HG03159 (cell line): ENCODE measurements at regions not wholly inside any gene's neighbourhood (a gene's known extent, or its start where the extent isn't known, plus 50 kb on each side); places are given as distances from the start of the nearest gene placed in this dataset.
"Not testable (repeated sequence)": the region's sequence is repeated elsewhere in the genome, so short reads cannot be mapped to it uniquely, and the experiment has no call there.

Experiments used
- ATAC-seq: cut with Tn5 transposase; IDR thresholded peaks from one replicate; pipeline ENCODE4 v1.9.1; 2021; ENCODE audit warnings: mild to moderate bottlenecking, moderate library complexity; ENCODE audit not compliant: unreplicated experiment

DNA sequence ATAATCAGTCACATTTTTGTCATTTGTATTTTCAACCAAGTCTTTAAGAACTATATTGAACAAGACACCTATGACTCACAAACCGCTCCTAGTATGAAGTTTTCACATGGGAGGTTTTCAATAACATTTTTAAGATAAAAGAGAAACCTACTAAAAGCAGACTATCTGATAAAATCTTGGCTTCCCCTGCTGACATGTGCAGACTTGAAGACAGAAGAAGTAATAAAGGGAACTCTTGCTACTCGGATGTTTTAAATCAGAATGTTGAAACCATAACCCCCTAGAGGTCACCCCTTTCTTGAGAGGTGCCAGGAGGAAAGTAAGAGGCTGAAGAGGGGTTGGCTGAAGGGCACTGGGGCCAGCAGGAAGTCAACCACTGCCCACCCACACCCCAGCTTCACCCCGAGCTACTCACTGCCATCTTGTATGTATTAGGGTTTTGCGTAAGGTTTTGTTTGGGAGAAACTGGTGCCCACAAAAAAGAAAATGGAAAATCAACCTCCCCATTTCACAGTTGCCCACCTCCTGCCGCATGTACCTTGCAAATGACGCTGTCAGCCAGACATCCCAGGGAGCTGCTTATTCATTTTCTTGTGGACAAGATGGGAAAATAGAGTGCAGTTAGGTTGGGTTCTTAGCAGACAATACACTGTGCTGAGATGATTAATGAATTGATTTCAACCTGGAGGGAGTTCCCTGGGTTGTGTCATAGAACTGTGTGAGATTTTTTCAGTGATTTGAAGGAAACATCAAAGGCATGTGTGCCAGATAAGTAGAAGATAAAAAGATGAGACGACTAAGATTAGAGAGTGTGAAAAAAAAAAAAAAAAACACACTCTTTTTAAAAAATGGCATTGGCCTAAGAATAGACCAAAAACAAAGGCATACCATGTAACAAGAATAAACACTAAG, 83.2 kb upstream of the TAB2 start:
- no peak for ATAC-seq

DNA sequence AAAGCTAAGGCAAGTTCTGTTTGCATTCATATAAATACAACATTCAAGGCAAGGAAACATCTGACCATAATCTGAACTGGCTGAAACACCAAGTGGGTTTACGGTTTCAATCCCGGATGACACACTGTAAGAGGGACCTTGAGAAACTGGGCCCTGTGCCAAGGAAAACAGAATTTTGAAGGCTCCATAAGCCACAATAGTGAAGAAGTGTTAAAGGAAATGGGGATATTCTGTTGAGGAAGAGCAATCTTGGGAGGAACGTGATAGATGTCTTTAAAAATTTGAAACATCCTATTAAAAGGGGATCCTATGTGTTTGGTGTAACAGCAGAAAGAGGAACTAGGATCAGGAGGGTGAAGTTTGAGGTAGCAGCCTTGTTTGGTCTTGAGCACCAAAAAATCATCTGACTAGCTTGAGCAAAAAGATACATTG, 82.4 kb upstream of the TAB2 start:
- ATAC-seq: peak; percentile 84

- no peak for ATAC-seq
Observed at GRCh38 chr6:149236589-149236988, 80.9 kb upstream of the TAB2 start.

GRCh38 chr6:149237464-149237863, 80.0 kb upstream of the TAB2 start:
- no peak for ATAC-seq

- ATAC-seq: no peak
Observed at GRCh38 chr6:149239573-149240209, 77.8 kb upstream of the TAB2 start.

DNA sequence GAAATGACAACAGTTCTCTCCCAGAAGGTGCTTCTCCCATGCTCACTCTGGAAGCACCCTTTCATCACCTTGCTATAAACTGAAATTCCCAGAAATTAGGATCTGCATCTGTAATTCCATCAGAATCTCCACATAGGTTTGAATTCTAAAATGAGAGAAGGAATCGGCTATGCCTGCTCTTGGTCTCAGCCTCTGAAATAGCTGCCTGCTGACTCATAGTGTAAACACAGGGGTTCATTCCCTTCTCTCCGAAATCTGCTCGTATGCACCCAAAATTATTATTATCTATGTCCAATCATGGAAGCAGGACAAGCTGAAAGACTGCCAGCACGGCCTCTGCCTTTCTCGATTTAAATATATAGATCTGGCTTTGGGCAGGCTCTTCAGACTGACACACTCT, 74.6 kb upstream of the TAB2 start:
- ATAC-seq: no peak

DNA sequence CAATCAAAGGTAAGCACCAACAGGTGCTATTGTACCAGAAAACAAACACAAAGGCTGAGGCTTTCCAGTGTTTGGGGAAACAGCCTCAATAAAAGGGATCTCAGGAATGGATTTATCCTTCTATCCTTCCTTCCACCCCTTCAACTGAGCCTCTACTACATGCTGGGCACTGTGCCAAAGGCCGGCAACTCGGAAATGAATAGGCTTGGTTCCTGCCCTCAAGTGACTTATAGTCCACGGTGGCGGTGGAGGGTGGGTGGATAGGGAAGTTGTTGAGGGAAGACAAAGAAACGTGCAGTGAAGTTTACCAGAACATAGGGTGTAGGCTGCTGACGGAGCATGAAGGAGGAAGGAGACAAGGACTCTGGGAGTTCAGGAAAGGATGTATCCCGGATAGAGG, 73.4 kb upstream of the TAB2 start:
- no peak for ATAC-seq

GRCh38 chr6:149246691-149247384, 70.7 kb upstream of the TAB2 start:
- ATAC-seq: peak; percentile 94

DNA sequence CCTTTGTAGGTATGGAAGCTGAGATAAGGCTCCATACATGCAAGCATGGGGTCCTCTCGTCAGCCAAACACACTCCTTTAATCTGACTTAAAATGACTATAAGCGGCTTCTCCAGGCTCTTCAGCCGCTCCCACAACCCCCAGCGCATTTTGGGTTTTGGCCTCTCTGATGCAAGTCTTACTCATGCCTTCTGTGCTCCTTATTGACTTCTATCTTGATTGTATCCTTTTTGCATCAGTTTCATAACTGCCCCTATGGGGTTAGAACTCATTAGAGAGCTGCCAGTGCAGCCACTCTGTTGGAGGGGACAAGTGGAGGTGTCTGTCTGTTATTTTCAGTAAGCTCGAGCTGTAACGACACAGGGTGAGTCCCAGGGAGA, 70.1 kb upstream of the TAB2 start:
- no peak for ATAC-seq

- not testable (repeated sequence) for ATAC-seq
Observed at GRCh38 chr6:149248263-149248662, 69.2 kb upstream of the TAB2 start.

DNA sequence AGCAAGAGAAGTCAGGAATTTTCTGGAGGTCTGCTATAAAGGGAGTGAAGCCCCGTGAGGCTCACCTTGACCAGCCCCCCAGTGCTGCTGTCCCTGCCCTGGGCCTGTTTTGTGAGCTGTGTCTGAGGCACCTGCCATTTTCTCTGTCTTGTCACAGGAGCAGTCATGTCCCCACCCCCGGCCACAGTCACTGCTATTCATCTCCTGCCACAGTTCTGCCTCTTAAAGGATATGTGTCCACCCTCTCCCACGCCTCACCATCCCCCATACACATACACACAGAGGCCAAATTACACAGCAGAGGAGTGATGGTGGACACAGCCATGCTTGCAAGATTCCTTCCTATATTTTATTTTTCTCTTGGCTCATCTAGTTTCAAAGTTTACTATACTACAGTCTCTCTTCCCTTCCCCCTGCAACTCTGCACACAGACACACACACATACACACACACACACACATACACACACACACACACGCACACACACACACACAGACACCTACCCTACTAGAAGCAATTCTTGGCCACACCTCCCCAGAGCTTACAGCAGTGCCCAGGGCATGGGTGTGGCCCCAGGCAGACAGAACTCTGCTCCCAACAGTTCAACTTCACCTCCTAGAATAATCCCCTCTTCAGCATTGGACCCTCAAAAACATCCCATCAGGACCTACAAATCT, 68.7 kb upstream of the TAB2 start:
- ATAC-seq: no peak

DNA sequence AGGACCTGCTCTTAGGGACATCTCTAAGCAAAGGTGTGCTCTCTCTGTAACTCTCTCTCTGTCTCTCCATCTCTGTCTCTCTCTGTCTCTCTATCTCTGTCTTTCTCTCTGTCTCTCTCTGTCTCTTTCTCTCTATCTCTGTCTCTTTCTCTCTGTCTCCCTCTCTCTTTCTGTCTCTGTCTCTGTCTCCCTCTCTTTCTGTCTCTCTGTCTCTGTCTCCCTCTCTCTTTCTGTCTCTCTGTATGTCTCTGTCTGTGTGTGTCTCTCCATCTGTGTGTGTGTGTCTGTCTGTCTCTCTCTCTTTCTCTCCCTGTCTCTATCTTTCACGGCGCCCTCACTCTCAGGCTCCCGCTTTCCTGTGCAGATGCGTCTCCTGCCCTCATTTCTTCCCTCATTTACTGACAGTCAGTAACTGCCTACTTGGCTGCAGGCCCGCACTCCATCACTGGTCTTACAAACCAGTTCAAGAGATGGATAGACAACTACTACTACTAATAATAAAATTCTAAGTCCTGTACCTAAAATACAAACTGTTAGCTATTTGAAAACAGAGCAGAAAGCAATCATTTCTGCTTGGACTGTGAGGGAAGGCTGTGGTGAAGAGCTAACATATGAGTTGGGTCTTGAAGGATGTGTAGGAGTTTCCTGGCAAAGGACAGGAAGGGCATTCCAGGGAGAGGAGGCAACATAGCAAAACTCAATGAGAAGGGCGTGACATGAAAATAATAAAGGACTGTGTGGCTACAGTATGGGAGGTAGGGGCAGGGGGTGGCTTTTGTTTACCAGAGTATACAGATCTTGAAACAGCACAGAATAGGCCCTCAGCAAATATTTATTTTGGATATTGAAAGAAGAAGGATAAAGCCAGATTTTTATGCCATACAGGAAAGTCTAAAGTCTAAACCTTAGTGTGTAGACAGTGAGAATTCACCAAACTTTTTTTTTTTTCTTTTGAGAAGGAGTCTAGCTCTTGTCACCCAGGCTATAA, 67.8 kb upstream of the TAB2 start:
- ATAC-seq: no peak

GRCh38 chr6:149250951-149251350, 66.6 kb upstream of the TAB2 start:
- ATAC-seq: no peak

- no peak for ATAC-seq
Observed at GRCh38 chr6:149252622-149253021, 64.9 kb upstream of the TAB2 start.

DNA sequence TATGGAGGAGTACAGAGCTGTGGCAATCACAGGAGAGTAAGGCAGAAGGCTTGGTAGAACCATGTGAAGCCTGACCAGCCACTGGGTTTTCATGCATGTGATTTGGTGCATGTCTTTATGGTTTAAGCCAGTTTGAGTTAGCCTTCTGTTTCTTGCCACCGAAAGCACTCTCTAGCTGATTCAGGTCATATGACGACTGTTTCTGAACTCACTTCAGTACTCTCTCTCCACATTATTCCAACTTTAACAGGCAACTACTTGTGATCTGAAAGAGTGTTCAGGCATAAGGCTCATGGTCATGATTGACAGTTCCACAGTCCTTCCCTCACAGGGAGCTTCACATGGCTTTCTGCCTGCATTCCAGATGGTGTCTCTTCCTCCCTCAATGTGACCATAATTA, 63.3 kb upstream of the TAB2 start:
- no peak for ATAC-seq

DNA sequence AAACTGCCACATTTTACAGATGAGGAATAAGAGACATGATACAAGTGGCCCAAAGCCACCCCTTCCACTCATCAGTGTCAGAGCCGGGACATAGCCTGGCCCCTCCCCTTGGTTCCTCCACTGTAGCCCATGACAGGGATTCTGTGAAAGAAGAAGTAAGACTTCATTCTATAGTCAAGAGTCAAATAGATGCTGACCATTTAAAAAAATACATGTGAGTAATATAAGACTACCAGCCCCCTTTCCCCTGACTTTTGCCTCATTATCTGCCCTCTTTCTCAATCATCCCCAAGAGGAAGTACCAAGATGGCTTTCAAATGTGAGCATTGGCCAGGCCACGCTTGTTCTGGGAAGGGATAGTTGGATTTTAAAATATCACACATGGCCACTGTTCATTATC, 57.8 kb upstream of the TAB2 start:
- ATAC-seq: no peak

GRCh38 chr6:149260214-149260874, 57.2 kb upstream of the TAB2 start:
- ATAC-seq: no peak

DNA sequence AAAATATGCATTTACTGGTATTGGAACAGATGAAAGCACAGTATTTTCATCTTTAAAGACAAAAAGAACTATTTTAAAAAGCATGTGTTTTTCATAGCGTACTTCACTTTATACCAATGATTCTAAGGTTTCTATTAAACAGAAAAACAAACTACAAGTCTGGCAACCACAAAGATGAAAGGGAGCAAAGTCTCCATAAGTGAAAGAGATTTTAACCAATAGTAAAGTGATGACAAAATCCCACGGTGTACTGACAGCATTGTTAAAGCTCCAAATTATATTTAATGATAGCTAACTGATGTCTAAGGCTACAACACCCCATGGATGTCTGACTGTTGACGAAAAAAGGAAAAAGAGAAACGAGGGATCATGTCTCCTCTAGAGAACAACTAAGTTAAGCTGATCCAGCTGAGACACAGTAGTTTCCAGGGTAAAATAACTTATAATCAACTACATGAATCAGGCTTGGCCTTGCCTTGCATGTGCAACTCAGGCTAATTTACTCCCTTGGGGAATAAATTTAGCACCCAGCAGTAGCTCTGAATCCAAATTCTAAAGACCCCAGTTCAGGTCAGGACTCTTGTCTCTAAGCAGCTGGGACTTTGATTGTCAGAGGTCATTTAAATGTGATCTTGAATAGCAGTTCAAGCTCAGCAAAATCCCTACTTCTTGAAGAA, 56.0 kb upstream of the TAB2 start:
- no peak for ATAC-seq

DNA sequence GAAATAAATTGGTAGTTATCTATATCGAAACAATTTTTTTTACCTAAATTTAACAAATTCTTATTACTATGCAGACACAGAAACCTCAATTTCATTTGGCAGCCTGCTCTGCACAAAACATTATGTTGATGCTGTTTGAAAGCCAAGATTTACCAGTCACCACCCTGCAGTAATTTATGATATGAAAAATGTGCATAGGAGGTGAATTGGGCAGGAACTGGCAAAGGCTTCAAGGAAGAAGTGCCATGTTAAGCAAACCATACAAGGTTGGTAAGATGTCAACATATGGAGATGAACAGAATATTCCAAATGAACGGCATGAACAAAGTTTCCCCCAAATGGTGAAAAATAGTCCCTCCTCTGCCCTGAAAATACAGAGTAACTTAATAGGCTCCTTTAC, 54.2 kb upstream of the TAB2 start:
- no peak for ATAC-seq
